ENCODE measurements at regions not wholly inside any gene's neighbourhood (a gene's known extent, or its start where the extent isn't known, plus 50 kb on each side); places are given as distances from the start of the nearest gene placed in this dataset.

DNA sequence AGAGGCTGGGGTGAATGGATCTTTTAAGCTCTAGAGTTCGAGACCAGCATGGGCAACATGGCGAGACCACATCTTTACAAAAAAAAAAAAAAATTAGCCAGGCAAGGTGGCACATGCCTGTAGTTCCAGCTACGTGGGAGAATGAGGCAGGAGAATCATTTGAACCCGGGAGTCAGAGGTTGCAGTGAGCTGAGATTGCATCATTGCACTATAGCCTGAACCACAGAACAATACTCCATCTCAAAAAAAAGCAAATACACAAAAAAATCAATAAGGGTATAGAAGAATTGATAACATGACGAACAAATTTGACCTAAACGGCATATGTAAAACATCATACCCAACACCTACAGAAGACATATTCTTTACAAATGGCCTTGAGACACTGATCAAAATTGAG, 668.4 kb downstream of the MECOM start:
- CTCF ChIA-PET = interaction anchor here (2.0 kb wide), 1 partner anchor 42 kb away, joined by 7 read pairs; no protein-coding TSS in a partner anchor
- H3K4me3 ChIP-seq (ENCODE audit: low read depth, low read length) = no peak overlapping the region
- DNase-seq (ENCODE audit: low read depth, low spot score) = no peak
- TF ChIP-seq, protein P1, sequence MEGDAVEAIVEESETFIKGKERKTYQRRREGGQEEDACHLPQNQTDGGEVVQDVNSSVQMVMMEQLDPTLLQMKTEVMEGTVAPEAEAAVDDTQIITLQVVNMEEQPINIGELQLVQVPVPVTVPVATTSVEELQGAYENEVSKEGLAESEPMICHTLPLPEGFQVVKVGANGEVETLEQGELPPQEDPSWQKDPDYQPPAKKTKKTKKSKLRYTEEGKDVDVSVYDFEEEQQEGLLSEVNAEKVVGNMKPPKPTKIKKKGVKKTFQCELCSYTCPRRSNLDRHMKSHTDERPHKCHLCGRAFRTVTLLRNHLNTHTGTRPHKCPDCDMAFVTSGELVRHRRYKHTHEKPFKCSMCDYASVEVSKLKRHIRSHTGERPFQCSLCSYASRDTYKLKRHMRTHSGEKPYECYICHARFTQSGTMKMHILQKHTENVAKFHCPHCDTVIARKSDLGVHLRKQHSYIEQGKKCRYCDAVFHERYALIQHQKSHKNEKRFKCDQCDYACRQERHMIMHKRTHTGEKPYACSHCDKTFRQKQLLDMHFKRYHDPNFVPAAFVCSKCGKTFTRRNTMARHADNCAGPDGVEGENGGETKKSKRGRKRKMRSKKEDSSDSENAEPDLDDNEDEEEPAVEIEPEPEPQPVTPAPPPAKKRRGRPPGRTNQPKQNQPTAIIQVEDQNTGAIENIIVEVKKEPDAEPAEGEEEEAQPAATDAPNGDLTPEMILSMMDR (IDR thresholded peaks at IDR 0.05; ENCODE audit: insufficient read depth, low read length, missing control alignments) = no peak
- POLR2A ChIA-PET = no interaction called here

DNA sequence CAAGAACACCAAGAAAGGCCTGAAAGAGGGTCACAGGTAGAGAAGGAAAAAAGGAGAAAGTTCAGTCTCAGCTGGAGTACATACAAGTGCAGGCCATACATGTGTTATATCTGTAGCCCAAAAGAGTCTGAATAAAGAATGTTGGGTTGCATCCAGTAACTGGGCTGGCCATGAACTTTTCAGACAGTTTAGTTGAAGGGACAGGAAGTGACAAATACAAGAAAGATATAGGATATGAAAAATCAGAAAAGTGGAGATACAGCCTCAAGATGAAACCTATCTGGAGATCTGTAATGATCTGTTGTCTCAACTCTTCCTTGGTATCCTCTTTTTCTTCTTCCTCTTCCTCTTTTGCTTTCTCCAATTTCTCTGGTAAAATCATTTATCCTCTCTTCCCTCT, 671.7 kb downstream of the MECOM start:
- CTCF ChIA-PET = no interaction called here
- TF ChIP-seq, protein P1 (IDR thresholded peaks at IDR 0.05; ENCODE audit: insufficient read depth, low read length, missing control alignments) = no peak
- no peak overlapping the region for H3K4me3 ChIP-seq (ENCODE audit: low read depth, low read length)
- DNase-seq (ENCODE audit: low read depth, low spot score) = no peak
- POLR2A ChIA-PET = no interaction called here

GRCh38 chr3:168990621-168991020, 672.9 kb downstream of the MECOM start:
- TF ChIP-seq, protein P1 (IDR thresholded peaks at IDR 0.05; ENCODE audit: insufficient read depth, low read length, missing control alignments) = no peak
- no peak for DNase-seq (ENCODE audit: low read depth, low spot score)
- ChIA-PET CTCF (no interaction called here), POLR2A (no interaction called here)
- no peak overlapping the region for H3K4me3 ChIP-seq (ENCODE audit: low read depth, low read length)

DNA sequence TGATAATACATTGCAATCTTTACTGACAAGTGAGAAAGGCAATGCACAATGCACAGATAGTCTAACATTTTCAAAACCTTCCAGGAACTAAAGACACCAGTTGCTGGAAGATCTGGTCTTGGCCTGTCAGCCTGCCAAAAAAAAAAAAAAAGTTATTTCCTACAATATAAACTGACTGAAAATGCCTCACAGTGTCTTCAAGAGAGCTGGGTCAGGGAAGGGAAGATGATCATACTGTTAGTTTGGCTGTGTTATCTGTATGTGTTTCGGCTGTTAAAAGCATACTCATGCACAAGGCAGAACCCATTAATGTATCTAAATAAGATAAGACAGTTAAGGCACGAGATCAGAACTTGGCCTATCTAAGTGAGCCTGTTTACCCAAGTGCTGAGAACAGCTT, 673.4 kb downstream of the MECOM start:
- CTCF ChIA-PET = interaction anchor here (1.1 kb wide), 1 partner anchor 125 kb away, joined by 3 read pairs; no protein-coding TSS in a partner anchor
- POLR2A ChIA-PET = no interaction called here
- no peak overlapping the region for H3K4me3 ChIP-seq (ENCODE audit: low read depth, low read length)
- TF ChIP-seq, protein P1 (IDR thresholded peaks at IDR 0.05; ENCODE audit: insufficient read depth, low read length, missing control alignments) = no peak
- DNase-seq (ENCODE audit: low read depth, low spot score) = no peak

GRCh38 chr3:168989396-168989795, 674.1 kb downstream of the MECOM start:
- ChIA-PET POLR2A (no interaction called here), CTCF (interaction anchor here (1.1 kb wide), 1 partner anchor 125 kb away, joined by 3 read pairs; no protein-coding TSS in a partner anchor)
- H3K4me3 ChIP-seq (ENCODE audit: low read depth, low read length) = no peak overlapping the region
- TF ChIP-seq, protein P1 (IDR thresholded peaks at IDR 0.05; ENCODE audit: insufficient read depth, low read length, missing control alignments) = no peak
- DNase-seq (ENCODE audit: low read depth, low spot score) = no peak

DNA sequence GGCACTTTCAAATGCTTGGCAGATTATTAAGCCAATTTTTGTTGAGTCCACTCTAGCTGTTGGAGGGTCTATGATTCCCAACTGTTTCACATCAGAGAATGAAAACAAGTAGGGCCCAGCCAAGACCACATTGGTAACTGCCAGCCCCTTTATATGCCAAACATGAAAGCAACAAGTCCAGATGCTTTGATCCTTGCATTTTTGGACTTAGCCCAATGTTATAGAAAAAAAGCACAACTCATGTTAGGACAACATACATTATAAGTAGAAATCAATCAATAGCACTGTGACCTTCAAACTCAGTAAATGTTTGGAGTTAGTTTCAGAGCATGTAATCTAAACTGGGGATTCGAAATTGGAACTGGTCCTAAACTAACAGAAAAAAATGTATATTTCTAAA, 674.7 kb downstream of the MECOM start:
- TF ChIP-seq, protein P1 (IDR thresholded peaks at IDR 0.05; ENCODE audit: insufficient read depth, low read length, missing control alignments) = no peak
- ChIA-PET CTCF (interaction anchor here (1.1 kb wide), 1 partner anchor 124 kb away, joined by 3 read pairs; no protein-coding TSS in a partner anchor), POLR2A (no interaction called here)
- no peak overlapping the region for H3K4me3 ChIP-seq (ENCODE audit: low read depth, low read length)
- DNase-seq (ENCODE audit: low read depth, low spot score) = no peak

Data from AG04449 (cell line).